Activated CD4-positive, alpha-beta T cell treated with anti-CD3 and anti-CD28 coated beads, Interleukin-2, amount 50 U/mL, for 48 hours (primary cell): ENCODE measurements at regions not wholly inside any gene's neighbourhood (a gene's known extent, or its start where the extent isn't known, plus 50 kb on each side); places are given as distances from the start of the nearest gene placed in this dataset.

ENCODE experiments used
- DNase-seq, 2 experiments: peaks; one replicate each; pipeline ENCODE4 v3.0.0-alpha.2; 2020

DNA sequence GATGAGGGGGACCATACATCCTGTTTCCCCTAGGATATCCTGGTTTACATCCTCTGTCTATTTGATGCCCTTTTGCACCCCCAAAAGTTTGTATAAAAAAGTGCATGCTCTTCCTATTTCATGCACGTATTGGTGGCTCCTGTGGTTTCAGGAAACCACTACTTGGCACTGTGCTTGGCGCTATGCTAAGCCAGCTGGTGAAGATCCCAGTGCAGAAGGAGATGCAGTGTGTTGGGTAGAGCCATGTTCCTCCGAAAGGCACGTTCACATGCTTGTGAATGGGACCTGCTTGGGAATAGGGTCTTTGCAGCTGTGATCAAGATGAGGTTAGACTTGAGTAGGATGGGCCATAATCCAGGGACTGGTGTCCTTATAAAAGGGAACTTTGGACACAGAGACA, 419.7 kb downstream of the GALR1 start:
- no peak for DNase-seq

DNA sequence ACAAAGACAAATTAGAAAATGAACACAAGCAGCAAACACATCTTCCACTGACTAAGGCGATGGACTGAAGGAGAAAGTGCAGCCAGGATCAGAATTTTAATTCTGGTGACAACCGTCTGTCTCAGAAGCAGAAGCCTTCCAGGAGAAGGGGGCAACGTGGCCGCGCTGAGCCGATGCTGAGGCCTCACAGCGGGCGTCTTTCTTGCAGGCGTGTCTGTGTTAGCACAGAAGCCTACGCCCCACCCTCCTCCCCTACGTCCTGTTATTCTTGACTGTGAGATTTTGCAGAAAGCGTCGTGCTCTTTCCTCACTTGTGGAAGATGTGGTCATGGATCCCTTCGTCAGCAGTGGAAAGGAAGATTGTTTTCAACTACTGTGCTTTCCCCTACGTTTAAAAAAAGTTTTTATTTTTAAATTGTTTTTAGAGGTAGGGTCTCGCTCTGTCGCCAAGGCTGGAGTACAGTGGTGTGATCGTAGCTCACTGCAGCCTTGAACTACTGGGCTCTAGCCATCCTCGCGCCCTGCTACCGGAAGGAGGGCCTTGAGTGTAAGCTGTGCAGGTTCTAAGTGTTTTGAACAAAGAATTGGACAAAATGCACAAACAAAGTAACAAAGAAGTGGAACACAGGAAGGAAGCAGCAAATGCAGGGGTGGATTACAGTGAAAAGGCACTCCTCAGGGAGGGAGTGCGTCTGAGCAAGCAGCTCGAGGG, 422.0 kb downstream of the GALR1 start:
- no peak for DNase-seq

GRCh38 chr18:77676910-77677309, 427.3 kb downstream of the GALR1 start:
- no peak for DNase-seq

DNA sequence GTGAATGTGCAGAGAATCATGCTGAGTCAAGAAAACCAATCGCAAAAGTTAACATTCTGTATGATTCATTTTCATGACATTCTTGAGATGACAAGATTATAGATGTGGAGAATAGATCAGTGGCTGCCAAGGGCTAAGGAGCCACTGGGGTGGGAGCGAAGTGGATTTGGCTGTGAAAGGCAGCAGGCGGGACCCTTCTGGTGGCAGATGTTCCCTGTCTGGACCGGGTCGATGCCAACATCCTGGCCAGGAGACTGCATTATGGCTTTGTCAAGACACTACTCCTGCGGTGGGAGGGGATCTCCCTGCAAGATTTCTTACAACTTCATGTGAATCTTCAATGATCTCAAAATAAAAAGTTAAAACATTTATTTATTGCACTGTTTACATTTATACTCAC, 427.9 kb downstream of the GALR1 start:
- no peak for DNase-seq

- no peak for DNase-seq
Measured at GRCh38 chr18:77679869-77680268, 430.2 kb downstream of the GALR1 start.

GRCh38 chr18:77700051-77700450, 450.4 kb downstream of the GALR1 start:
- no peak for DNase-seq

DNA sequence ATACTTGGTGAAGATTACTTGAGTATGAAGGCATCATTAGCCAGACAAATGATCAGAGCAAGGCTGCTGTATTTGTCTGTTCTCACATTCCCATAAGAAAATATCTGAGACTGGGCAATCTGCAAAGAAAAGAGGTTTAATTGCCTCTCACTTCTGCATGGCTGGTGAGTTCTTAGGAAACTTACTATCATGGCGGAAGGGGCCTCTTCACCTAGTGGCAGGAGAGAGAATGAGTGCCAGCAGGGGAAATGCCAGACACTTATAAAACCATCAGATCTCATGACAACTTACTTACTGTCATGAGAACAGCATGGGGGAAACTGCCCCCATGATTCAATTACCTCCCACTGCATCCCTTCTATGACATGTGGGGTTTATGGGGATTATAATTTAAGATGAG, 452.3 kb downstream of the GALR1 start:
- no peak for DNase-seq

DNA sequence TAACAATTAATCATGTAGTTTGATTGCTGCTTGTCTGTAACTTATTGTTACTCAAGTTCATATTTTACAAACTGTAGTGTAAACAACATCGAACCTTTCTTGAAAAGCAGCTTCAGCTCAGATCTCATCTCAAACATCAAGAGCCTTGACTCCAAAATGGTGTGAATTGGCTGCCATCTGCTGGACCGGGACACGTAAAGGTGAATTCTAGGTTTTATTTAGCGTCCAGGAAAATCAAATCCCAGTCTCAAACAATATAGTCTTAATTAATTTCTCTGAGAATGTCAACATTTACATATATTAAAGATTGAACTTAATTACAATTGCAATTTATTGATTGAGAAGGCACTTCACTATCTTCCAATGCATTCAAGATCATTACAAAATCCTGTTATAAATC, 453.0 kb downstream of the GALR1 start:
- DNase-seq: peak; percentile 3 to 17

DNA sequence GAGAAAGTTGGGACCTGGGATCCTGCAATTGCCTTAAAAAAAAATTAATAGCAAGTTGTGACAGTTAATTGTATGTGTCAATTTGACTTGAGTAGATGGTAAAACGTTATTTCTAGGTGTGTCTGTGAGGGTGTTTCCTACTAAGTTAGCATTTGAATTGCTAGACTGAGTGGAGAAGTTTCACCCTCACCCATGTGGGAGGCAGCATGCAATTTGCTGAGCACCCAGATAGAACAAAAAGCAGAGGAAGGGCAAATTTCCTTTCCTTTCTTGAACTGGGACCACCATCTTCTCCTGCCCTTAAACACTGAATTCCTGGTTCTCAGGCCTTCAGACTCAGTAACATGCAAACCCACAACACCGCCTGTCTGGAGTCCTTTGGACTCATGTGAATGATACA, 455.7 kb downstream of the GALR1 start:
- DNase-seq: no peak

DNA sequence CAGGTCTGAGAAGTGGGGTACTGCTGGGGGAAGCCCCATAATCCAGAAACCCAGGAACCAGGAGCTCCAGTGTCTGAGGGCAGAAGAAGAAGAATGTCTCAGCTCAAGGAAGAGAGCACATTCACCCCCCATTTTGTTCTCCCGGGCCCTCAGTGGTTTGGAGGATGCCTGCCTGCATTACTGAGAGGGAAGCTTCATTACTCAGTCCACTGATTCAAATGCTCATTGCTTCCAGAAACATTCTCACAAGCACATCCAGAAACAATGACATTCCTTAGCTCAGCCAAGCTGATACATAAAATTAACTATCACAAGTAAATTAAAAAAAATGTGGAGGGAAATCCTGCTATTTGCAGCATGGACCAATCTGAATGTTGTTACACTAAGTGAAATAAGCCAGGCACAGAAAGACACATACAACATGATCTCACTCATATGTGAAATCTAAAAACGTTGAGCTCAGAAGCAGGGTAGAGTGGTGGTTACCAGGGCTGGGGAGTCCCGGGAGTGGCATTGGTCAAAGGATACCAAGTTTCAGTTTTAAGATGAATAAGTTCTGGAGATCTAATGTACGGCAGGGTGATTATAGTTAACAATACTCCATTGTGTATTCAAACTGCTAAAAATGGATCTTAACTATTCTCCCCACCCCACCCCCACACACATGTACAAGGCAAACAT, 459.3 kb downstream of the GALR1 start:
- DNase-seq: no peak

- DNase-seq: no peak
Measured at GRCh38 chr18:77711096-77711495, 461.4 kb downstream of the GALR1 start.

DNA sequence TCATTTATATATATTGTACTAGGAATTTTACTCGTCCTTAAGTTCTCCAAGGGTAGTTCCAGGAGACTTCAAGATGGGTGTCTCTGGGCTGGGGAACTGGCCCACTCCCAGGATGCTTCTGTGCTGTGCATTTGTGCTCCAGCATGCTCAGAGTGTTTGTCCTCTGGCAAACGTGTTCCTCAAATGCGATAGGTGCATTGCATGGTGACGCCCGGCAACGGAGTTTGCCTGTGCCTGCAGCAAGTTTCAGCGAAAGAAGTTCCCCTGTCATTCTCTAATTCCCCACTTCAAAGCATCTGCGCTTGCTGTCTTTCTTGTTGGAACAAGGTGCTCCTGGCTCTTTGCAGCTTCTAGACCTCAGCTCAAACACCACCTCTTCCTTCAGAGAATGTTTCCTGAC, 465.1 kb downstream of the GALR1 start:
- no peak for DNase-seq

- DNase-seq: no peak
Measured at GRCh38 chr18:77716282-77716681, 466.6 kb downstream of the GALR1 start.

- no peak for DNase-seq
Measured at GRCh38 chr18:77733292-77733903, 483.8 kb downstream of the GALR1 start.

GRCh38 chr18:77736842-77737241, 487.2 kb downstream of the GALR1 start:
- DNase-seq: no peak

GRCh38 chr18:77737405-77737804, 487.8 kb downstream of the GALR1 start:
- DNase-seq: no peak

GRCh38 chr18:77749089-77749488, 499.4 kb downstream of the GALR1 start:
- DNase-seq: peak in 1 of 2 experiments; percentile 12

DNA sequence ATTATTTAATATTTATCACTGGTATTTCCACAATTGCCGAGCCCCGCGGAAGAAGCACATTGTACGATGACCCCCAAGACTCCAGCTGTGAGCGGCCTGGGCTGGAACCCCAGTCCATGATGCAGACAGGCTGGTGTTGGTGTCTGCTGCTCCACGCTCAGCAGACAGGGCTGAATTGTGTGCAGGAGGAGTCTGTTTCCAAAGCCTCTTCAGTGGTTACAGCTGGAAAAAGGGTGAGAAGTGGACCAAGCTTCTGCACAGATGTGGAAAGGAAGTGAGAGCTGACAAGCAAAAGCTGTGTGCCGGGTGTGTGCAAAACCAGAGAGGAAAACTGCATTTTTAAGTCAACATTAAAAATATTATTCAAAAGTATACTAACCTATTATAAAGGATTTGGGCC, 500.4 kb downstream of the GALR1 start:
- no peak for DNase-seq

- DNase-seq: no peak
Measured at GRCh38 chr18:77754475-77755044, 504.9 kb downstream of the GALR1 start.

DNA sequence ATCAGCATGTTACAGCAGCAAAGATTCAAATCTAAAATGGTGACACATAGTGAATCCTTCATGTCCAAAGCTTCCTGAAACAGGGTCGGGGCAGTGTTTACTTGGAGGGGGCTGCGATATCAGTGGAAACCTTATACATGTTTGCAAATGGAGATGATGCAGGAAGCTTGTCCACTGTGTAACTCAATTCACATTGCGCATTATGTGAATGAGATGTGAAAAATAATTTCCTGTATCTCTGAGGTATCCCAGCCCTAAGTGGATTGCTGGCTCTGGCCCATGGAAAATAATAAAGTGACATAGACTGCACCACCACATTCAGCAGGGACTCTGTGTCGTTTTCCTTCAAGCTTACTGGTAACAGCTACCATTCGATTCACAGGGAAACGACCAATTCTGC, 505.5 kb downstream of the GALR1 start:
- DNase-seq: no peak

GRCh38 chr18:77761332-77761731, 511.7 kb downstream of the GALR1 start:
- DNase-seq: no peak

DNA sequence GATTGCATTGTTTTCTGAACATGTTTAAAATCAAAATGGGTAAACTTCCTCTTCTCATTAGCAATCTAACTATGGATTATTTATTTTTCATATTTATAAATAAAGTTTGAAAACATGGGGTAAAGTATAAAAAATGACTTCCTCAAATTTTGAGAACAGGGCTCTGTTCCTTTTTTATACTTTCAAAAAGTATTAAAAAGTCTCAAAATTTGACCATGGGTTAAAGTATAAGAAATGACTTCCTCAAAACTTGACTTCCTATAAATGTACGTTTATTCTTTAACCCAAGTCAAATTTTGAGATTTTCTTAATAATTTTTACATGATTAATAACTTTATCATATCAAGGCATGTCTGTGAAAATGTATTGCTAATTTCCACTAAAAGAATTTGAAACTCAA, 512.4 kb downstream of the GALR1 start:
- DNase-seq: no peak

DNA sequence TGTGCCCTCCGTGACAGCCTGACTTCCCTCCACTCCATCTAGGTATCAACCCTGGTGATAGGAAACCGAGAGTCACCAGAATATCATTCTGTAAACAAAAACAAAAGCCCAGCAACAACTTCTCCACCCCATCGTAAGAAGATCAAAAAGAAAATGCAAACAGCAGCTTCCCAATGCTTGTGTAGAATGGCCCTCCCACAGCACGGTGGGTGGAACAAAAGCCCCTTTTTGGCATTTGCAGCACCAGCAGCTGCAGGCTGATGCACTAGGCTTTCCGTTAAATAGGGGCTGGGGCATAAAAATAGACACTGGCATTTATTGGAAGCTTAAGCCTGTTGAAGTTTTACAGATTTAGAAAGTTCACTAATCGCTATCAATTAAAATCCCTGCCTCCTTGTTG, 513.0 kb downstream of the GALR1 start:
- no peak for DNase-seq

- DNase-seq: no peak
Measured at GRCh38 chr18:77763530-77764145, 514.0 kb downstream of the GALR1 start.
